Breast epithelium (tissue), 4 donors: ENCODE measurements at regions not wholly inside any gene's neighbourhood (a gene's known extent, or its start where the extent isn't known, plus 50 kb on each side); places are given as distances from the start of the nearest gene placed in this dataset.

Experiments
- DNase-seq, 2 donors: peaks; one replicate each; pipeline ENCODE4 v3.0.0-alpha.2; 2019; ENCODE audit warnings: low spot score in 2 of 2
- H3K27ac ChIP-seq, 2 donors: fragments of 200-600 bp; sonication (generic) in 1 of 2; one replicate each; pipeline ENCODE4 v1.5.1; 2016 to 2019; ENCODE audit warnings: mild to moderate bottlenecking in 1 of 2
- H3K27me3 ChIP-seq, 2 donors: fragments of 200-600 bp; sonication (generic) in 1 of 2; one replicate each; pipeline versions ENCODE4 v1.5.1 to v1.6.0; 2017 to 2019; ENCODE audit warnings: control low read depth in 1 of 2, mild to moderate bottlenecking in 1 of 2
- H3K36me3 ChIP-seq: fragments of 200-600 bp; one replicate; pipeline ENCODE4 v1.5.1; 2019
- H3K4me1 ChIP-seq, 2 donors: fragments of 200-600 bp; sonication (generic); one replicate each; pipeline ENCODE4 v1.5.1; 2016 to 2019; ENCODE audit warnings: control low read depth in 1 of 2
- H3K4me3 ChIP-seq, 3 donors: fragments of 200-600 bp; sonication (generic); 1 replicate in 2 of 3; 2 replicates in 1 of 3; pipeline ENCODE4 v1.5.1; 2016 to 2019; ENCODE audit warnings: mild to moderate bottlenecking in 3 of 3, moderate library complexity in 2 of 3
- H3K9me3 ChIP-seq, 2 donors: fragments of 200-600 bp; sonication (generic) in 1 of 2; one replicate each; pipeline ENCODE4 v1.5.1; 2016 to 2019; ENCODE audit warnings: control low read depth in 1 of 2
- CTCF ChIP-seq, 3 donors: fragments of 450-650 bp; IDR thresholded peaks; one replicate each; pipeline ENCODE4 v1.5.1; 2016 to 2017; ENCODE audit warnings: antibody characterized with exemption in 3 of 3, mild to moderate bottlenecking in 3 of 3, moderate library complexity in 3 of 3
- POLR2A ChIP-seq: fragments of 450-650 bp; IDR thresholded peaks from one replicate; pipeline ENCODE4 v1.6.1; 2016; ENCODE audit warnings: antibody characterized with exemption, mild to moderate bottlenecking, moderate library complexity
- POLR2AphosphoS5 ChIP-seq, 3 donors: sonication (generic); formaldehyde crosslinking; IDR thresholded peaks; one replicate each; pipeline ENCODE4 v1.6.1; 2017; ENCODE audit warnings: antibody characterized with exemption in 3 of 3
- intact Hi-C: fragments of 100-400 bp; cut with DNase I; formaldehyde crosslinking; loops from one replicate; pipeline ENCODE4 v1.15.1; 2023; ENCODE audit warnings: low total_unique reads

DNA sequence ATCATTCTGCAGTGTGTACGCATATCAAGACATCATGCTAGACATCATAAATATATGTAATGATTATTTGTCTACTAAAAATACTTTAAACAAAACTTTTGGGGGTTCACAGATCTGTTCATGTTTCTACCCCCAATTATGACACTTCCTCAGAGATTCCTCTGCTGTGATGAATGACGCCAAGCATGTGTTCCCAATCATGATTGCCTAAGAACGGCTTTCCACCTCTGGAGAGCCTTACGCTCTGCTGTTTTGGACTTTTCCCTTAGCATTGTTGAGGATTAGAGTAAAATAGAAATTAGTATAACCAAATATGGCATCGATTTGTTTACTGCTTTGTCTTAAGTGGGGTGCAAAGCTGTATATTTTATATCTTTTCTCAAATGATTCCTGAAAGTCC lies 236.3 kb upstream of the IGFBP3 start:
- Histone ChIP-seq H3K4me3 (no peak overlapping the region), H3K27ac (no peak overlapping the region), H3K9me3 (no peaks in the 10 kb centered on the region), H3K27me3 (no peaks in the 10 kb centered on the region), H3K4me1 (no peaks in the 10 kb centered on the region), H3K36me3 (no peaks in the 10 kb centered on the region)
- intact Hi-C loops: no loop called here
- TF ChIP-seq POLR2A: no peak
- no peak for TF ChIP-seq POLR2AphosphoS5 (IDR thresholded peaks at IDR 0.05)
- no peak for TF ChIP-seq CTCF (IDR thresholded peaks at IDR 0.05)
- no peak for DNase-seq

DNA sequence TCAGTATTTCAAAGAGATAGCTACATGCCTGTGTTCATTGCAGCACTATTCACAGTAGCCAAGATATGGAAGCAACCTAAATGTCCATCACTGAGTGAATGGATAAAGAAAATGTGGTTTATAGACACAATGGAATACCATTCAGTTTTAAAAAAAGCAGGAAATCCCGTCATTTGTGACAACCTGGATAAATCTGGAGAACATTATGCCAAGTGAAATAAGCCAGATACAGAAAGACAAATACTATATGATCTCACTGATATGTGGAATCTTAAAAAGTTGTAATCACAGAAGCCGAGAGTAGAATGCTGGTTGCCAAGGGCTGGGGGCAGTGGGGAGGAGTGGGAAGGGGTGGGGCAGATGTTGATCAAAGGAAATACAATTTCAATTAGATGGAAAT lies 235.8 kb upstream of the IGFBP3 start:
- TF ChIP-seq POLR2AphosphoS5 (IDR thresholded peaks at IDR 0.05) (no peak), CTCF (IDR thresholded peaks at IDR 0.05) (no peak), POLR2A (no peak)
- intact Hi-C loops: no loop called here
- no peak overlapping the region for H3K27ac ChIP-seq
- no peaks in the 10 kb centered on the region for H3K9me3 ChIP-seq
- no peak for DNase-seq
- H3K4me3 ChIP-seq: no peak overlapping the region
- no peaks in the 10 kb centered on the region for H3K4me1 ChIP-seq
- no peaks in the 10 kb centered on the region for H3K27me3 ChIP-seq
- no peaks in the 10 kb centered on the region for H3K36me3 ChIP-seq

DNA sequence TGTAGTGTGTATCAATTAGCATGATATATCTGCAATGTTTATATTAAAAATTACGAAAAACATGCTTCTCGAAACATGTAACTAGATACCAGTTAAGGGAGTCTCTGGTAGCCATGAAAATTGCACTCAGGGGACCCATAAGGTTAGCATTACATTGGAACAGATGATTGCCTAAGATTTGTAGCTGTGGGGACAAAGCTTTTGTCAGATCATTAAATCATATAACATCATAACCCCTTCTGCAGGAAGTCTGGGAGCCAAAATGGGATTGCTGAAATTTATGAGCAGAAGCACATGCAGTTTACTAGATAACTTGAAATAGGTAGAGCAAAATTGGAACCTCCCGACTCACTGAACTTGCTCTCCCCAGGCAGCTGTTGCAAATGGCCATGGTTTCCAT lies 235.0 kb upstream of the IGFBP3 start:
- Histone ChIP-seq H3K4me1 (no peaks in the 10 kb centered on the region), H3K36me3 (no peaks in the 10 kb centered on the region), H3K4me3 (no peak overlapping the region), H3K27ac (no peak overlapping the region), H3K9me3 (no peaks in the 10 kb centered on the region), H3K27me3 (no peaks in the 10 kb centered on the region)
- TF ChIP-seq CTCF (IDR thresholded peaks at IDR 0.05) (no peak), POLR2A (no peak), POLR2AphosphoS5 (IDR thresholded peaks at IDR 0.05) (no peak)
- DNase-seq: no peak
- intact Hi-C loops: no loop called here

DNA sequence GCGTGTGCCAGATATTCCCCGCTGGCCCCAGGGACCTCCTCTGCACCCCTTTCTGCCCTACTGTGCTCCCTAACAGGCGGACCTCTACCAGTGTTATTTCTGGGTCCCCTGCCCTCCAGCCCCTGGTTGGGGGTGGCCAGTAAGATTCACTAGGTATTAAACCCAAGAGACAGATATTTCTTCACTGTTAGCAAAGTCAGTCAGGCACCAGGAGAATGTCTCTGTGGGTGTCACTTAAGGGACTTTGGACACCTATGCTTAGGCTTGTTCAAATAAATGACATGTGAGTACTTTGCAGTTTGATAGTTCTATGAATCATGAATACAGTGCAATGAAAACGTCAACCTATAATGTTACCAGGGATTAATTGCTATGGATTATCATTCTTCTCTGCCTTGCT lies 234.3 kb upstream of the IGFBP3 start:
- Histone ChIP-seq H3K27me3 (no peaks in the 10 kb centered on the region), H3K27ac (no peak overlapping the region), H3K9me3 (no peaks in the 10 kb centered on the region), H3K36me3 (no peaks in the 10 kb centered on the region), H3K4me3 (no peak overlapping the region), H3K4me1 (no peaks in the 10 kb centered on the region)
- no peak for TF ChIP-seq CTCF (IDR thresholded peaks at IDR 0.05)
- no peak for TF ChIP-seq POLR2AphosphoS5 (IDR thresholded peaks at IDR 0.05)
- no peak for TF ChIP-seq POLR2A
- intact Hi-C loops: no loop called here
- DNase-seq: no peak

DNA sequence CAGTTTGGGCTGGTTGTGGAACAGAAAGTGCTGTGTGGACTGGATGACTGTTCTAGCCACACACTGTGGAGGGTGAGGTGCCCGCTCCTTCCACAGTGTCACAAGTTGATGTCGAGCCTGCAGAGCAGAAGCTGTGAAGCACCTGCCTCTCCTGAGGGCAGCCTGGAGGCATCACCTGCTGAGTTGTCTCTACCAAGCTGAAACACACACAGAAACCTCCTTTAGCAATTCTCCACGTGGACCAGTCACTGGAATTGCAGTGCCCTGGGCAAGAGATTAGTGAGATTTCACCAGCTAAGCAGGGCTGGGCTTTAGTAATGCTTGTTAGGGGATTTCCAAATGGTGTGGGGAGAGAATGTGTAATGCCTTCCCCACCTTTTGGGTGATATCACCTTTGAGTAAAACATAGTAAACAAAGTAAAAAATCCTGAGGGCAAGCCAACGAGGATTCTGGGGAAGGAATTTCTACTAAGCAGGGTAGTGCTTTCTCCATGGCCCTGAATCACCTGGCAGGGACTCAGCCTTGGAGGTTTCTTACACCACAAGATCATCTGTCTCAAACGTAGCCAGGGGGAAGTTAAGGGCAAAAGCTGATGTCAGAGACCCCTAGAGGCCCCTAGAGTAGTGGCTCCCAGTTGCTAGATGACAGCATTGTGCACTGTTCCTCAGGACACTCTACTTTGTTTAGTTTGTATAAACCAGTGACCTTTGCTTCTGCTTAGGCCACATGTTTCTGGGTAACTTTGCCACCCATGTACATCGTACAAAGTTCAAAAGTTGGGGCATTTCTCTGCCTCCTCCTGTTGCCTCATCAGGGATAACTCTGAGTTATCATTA lies 233.1 kb upstream of the IGFBP3 start:
- H3K27ac ChIP-seq: no peak overlapping the region
- H3K4me3 ChIP-seq: no peak overlapping the region
- no peak for DNase-seq
- H3K4me1 ChIP-seq: no peaks in the 10 kb centered on the region
- no peaks in the 10 kb centered on the region for H3K9me3 ChIP-seq
- TF ChIP-seq POLR2A: no peak
- no peak for TF ChIP-seq CTCF (IDR thresholded peaks at IDR 0.05)
- TF ChIP-seq POLR2AphosphoS5 (IDR thresholded peaks at IDR 0.05): no peak
- H3K27me3 ChIP-seq: no peaks in the 10 kb centered on the region
- intact Hi-C loops: no loop called here
- H3K36me3 ChIP-seq: no peaks in the 10 kb centered on the region
